HG02884 (cell line): ENCODE measurements at regions not wholly inside any gene's neighbourhood (a gene's known extent, or its start where the extent isn't known, plus 50 kb on each side); places are given as distances from the start of the nearest gene placed in this dataset.

Source experiments
- ATAC-seq: cut with Tn5 transposase; IDR thresholded peaks from one replicate; pipeline ENCODE4 v1.9.1; 2021; ENCODE audit warnings: mild to moderate bottlenecking, moderate library complexity; ENCODE audit not compliant: unreplicated experiment

GRCh38 chr2:21427606-21428005, 303.8 kb downstream of the TDRD15 start:
- ATAC-seq: no peak

DNA sequence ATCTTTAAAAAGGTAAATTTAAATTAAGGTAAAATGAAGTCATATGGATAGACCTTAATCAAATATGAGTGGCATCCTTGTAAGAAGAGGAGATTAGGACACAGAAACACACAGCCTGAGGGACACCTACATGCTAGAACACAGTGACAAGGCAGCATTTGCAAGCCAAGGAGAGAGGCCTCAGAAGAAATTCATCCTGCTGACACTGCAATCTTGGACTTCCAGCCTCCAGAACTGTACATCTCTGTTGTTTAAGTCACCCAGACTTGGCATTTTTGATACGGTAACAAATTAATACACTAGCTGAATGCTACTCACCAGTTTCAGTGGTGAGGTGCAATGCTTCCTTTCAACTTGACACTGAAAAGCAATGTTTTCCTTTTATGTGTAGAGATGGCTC, 305.0 kb downstream of the TDRD15 start:
- ATAC-seq: no peak

- no peak for ATAC-seq
Measured at GRCh38 chr2:21429747-21430146, 306.0 kb downstream of the TDRD15 start.

DNA sequence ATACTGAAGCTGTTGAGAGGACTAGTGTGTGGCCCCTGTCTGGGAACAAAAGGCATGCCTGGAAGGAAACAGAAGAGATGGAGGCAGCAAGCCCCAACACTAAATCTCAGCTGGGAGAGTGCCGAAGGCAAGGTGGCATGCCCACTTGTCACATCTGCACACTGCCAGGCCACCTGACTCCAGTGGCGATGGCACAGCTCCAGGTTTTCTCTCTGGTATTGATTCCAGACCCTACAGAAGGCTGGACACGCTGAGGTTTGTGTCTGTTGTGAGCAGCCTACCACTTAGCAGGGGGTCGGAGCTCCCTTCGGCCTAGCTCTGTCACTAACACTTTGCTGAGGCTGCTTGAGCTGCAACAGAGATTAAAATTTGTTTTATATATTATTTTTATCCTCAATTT, 307.3 kb downstream of the TDRD15 start:
- ATAC-seq: no peak

GRCh38 chr2:21438949-21439348, 315.2 kb downstream of the TDRD15 start:
- ATAC-seq: no peak

DNA sequence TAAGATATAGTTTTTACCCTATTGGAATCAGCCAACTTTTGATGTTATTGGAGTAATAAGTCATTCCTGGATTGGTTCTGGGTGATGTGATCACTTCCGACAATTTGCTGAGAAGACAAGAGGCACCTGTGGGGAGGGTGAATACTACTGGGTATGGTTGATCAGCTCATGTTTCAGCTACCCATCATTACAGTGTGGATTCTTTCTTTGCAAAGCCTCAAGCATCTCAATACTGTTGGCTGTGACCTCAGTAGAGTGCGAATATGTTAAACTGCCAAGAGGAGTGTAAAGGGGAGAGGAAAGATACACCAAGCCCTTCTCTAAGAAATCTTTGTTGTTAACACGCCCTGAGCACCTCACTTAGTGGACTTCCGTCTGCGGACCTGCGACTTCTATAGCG, 317.7 kb downstream of the TDRD15 start:
- ATAC-seq: no peak

DNA sequence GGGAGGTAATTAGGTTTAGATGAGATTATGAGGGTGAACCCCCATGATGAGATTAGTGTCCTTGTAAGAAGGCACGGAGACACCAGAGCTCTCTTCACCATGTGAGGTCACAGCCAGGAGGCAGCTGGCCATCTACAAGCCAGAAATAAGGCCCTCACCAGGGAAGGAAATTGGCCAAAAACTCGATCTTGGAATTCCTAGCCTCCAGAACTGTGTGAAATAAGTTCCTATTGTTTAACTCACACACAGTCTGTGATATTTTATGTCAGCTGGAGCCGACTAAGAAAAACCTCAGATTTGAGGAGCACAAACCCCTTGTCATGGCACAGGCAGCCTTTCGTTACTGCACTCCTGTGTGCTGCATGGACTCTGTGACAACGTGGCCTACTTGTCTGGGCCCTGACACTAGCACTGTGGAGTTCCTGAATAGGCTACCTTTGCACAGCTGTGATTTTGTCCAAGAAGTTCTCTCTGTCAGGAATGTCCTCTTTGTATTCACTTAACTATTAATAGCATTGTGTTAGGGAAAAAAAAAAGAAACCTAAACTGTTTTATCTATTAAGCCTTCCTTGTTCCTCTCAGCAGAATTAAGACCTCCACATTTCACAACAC, 319.8 kb downstream of the TDRD15 start:
- no peak for ATAC-seq

DNA sequence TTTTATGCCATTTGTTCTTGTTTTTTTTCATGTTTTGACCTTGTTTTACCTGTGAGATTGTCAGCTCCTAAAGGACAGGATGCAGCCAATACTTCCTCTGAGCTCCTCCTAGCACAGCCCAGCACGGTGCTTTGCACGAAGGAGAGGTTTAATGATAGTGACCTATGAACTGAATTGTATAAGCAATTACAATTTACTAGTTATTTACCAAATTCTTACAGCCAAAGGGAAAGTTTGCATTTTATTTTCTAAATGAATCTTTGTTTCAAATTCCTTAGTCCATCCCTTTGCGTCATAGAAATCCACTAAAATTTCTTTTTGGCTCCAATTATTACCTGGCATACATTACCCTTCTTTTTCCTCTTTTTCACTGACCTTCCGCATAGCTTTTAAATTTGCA, 326.1 kb downstream of the TDRD15 start:
- ATAC-seq: no peak

DNA sequence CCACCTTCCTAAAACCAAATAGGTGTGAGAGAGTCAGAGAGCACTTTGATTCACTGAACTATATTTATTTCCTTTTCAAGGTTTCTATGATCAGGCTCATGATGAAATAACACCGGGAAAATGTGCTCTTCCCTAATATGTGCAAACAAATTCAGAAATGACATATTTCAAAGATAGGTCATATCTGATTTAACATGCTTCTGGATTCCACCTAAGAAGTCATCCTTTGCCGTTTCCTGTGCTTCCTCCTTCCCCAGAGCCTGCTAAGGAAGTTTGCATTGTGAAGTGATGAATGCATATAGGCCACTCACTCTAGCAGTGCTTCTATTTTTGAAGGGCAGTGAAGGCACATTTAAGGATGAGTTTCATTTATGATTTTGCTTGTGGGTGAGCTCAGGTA, 327.6 kb downstream of the TDRD15 start:
- no peak for ATAC-seq

DNA sequence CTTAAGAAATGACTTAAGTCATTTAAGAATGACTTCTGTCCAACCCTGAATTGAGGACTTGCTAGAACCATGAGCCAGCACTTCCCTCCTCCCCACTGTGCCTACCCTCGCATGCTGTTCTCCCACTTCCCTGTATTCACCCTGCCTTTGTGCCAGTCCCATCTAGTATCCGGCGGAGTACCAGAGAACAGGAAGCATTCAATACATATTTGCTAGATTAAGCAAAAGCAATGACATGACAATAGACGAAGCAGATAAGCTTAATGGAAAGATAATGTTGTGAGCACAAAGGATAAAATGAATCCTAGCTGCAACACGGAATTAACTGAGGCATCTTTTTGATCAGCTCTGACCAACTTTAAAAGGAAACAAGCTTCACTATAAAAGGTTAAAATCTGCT, 328.5 kb downstream of the TDRD15 start:
- ATAC-seq: no peak

GRCh38 chr2:21452678-21453077, 328.9 kb downstream of the TDRD15 start:
- ATAC-seq: no peak

GRCh38 chr2:21453723-21454450, 330.1 kb downstream of the TDRD15 start:
- ATAC-seq: no peak

DNA sequence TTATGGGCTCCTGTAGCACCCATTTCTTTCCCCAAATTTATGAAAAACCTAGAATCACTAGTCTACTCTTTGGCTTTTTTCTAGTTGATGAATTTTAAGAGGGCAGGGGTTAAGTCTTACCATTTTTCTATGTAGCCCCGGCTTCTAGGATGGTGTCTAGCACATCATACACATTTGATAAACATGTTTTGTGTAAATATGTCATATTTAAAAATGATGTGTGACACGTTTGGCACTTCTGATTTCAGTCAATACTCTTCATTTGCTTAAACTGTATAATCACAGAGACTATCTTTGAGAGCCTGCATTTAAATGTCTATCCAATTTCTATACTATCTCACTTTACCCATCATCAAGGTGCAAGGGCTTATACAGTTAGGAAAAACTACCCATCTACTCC, 331.1 kb downstream of the TDRD15 start:
- ATAC-seq: no peak

DNA sequence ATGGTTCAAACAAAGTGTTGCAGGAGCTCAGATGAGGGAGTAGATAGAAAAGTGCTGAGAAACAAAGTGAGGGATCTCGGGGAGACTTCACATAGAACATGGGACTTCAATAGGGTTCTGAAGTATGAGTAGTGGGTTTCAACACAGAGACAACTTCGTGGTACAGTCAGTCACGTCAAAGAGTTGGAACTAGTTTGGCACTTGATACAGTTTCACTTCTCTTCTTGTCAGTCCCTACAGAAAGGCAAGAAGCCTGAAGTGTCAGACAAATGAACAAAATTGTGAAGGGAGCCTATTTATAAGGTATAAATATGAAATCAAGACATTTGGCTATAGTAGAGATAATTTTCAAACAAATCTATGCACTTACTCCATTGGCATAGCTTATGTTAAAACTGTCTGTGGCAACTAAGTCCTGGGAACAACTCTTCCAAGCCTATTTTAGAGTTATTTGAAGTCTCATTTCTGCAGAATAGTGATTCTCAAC, 338.0 kb downstream of the TDRD15 start:
- ATAC-seq: no peak

DNA sequence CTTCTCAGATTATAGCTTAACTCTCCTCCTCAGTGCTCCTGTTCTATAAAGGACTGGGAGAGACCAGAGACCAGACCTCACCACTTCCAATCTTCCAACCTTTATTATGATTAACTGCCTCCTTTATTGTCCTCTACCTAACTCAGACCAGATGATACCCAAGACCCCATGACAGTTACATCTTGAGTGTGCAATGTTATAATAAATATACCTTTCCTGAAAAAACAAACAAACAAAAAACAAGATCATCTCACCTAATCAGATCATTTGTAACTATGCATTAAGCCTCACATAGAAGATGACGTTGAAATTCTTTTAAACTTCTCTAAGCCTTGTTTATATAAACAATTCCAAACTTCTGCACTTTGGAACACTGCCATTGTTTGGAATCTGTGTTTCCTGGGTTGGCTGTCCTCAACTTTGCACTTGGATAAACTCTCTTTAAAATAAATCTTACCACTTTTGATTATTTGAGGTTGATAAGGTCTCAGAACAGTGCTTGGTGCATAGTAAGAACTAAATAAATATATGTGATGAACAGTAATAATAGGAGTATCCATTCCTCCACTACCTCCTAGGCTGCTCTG, 342.7 kb downstream of the TDRD15 start:
- ATAC-seq: no peak

DNA sequence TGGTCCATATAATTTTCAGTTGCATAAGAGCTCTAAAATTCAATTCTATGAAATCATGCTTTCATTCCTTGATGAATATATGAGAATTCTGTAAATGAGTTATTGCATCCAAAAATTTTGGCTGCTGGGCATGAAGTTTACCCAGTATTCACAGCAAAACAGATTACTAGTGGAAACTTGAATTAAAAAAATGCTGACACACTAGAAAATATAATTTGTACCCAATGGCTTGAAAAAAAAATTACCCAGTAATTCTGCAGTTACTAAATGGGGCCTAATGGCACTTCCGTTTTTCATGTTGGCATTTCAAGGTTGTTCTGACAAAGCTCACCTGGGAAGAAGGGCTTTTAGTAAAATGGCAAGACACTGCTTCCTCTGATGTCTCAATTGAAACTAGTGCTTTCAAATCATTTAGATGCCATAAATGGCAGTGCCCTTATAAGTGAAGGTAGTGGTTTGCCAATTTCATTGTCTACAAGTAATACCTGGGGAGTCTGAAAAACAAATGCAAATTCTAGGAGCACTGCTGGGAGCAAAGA, 343.6 kb downstream of the TDRD15 start:
- ATAC-seq: no peak

- no peak for ATAC-seq
Measured at GRCh38 chr2:21467910-21468309, 344.1 kb downstream of the TDRD15 start.

GRCh38 chr2:21468624-21469023, 344.9 kb downstream of the TDRD15 start:
- no peak for ATAC-seq

DNA sequence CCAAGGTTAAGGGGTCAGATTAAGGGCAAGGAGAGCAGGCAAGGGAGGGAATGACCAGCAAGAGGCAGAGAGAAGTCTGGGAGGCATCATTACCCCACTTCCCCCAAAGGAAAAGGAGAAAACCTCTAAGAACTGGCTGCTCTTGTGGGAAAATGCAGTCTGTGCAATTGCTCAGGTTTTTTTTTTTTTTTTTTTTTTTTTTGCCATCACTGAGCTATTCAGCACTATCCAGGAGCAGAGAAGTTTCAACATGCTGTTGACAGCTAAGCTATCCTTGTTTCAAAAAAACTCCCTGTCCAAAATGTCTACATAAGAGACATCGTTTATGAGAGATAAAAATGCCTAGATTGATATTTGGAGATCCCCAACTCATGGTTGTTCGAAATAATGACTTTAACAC, 345.4 kb downstream of the TDRD15 start:
- no peak for ATAC-seq

DNA sequence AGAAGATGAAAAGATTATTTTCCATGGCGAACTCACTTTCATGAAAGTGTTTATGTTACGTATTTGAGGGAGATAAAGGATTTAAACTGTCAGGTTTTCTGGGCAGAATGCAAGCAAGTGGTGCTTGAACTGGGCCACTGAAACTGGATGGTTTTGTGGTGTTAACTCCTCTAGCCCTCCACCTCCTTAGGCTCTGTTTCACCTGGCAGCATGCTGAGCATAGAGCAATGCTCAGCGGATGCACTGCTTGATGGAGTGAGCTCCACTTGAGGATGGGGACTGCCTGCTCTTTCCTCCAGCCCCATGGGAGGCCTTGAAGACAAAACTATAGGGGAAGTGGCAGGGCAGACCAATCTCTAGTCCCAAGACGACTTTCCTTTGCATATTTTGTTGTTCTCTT, 345.8 kb downstream of the TDRD15 start:
- ATAC-seq: no peak

GRCh38 chr2:21480162-21480561, 356.4 kb downstream of the TDRD15 start:
- ATAC-seq: no peak

- no peak for ATAC-seq
Measured at GRCh38 chr2:21484643-21485042, 360.9 kb downstream of the TDRD15 start.
